NCI-H82 treated with DMSO at 0.1 percent for 48 hours (cell line): ENCODE measurements at regions not wholly inside any gene's neighbourhood (a gene's known extent, or its start where the extent isn't known, plus 50 kb on each side); places are given as distances from the start of the nearest gene placed in this dataset.

ENCODE experiments used
- DNase-seq: peaks from one replicate; lab custom pipeline; 2025; ENCODE audit not compliant: unreplicated experiment; lab: John Stamatoyannopoulos, UW

DNA sequence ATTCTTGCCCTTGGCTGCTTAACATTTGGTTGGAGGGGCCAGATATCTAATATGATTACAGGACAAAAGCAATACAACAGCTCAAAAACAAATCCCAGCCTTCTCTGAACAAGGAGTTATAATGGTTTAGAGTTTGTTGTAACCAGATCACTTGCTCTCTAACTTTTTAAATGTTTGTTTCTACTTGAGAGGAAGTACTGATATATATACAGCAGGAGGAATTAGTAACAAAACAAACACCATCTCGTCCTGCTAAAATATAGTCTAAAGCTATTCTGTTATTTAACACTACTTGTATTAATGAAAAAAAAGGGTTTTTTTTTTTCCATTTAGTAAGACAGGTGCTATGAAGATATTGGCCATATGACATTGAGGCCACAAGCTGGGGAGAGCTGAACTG is 60.9 kb upstream of the TMEM17 start:
- no peak for DNase-seq

GRCh38 chr2:62565309-62565908 is 59.4 kb upstream of the TMEM17 start:
- DNase-seq: no peak

DNA sequence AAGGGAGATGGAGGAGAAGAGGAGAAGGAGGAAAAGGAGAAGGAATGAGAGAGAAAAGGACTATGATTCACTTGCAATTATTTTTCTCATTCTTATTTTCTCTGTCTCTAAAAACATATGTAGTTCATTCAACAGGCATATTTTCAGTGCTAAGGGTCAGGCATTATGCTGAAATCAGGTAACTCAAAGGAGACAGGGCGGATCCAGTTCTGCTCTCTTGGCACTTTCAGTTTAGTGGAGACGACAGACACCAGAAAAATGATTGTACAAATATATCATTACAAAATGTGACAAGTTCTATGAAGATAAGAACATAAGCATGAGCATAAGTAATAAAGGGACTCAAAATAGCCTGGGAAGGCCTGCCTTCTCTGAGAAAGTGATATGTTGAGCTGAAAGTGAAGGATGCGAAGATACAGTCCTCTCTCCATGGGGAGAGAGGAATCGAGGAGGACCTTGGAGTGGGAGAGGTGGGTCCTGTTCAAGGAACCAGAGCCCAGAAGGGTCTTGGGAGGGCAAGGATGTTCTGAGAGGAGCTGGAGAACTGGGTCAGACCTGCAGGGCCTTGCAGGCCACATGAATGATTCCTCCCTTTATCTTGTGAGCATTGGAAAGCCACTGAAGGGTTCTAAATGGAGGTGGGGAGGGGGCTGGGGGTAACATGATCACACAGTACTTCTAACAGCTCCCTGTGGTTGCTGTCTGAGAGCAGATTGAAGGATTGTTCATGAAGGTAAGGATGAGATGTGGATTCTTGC is 58.6 kb upstream of the TMEM17 start:
- DNase-seq: no peak

DNA sequence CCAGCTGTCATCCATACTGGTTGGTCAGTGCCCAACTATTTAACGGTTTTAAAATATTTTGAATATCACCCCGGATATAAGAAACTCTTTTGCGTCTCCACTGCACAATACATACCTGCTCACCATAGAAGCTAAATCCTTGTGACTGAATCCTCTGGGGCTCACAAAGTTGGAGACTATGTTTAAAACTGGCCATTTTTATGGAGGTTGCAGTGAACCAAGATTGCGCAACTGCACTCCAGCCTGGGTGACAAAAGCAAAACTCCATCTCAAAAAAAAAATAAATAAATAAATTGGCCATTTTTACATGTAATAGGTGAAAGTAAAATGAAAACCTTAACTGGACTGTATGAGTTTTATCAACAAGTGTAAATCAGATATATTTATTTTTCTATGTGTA is 55.6 kb upstream of the TMEM17 start:
- no peak for DNase-seq

DNA sequence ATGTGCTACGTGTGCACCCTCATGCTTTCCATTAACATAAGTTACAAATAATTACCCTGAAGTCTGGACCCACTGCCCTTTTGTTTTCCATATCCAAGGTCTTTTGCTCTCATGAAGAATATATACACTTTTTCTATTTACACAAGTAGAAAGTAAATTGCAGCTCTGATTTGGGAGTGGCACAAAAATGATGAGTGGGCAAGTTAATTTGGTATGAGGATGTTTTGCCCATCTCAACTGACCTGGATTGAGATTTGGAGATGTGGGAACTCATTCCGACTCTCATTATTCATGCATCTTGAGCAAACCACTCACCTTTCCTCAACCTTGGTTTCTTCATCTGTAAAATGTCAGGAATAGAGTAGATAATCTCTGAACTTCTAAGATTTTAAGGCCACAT is 53.6 kb upstream of the TMEM17 start:
- DNase-seq: no peak

DNA sequence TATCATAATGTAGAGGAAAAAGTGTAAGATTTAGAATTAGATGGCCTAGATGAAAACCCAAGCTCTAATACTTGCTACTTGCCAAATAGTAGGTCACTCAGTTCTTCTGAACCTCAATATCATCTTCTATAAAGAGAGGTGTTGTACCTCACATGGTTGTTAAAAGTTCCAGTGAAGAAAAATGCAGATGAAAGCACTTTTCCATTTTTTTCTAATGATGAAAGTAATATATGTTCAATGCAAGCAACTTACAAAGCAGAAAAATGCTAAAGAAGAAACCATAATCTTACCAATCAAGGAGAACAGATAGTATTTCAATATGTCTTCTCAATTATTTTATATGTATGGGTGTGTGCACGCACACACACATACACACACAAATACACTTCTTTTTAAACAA is 52.7 kb upstream of the TMEM17 start:
- DNase-seq: no peak

DNA sequence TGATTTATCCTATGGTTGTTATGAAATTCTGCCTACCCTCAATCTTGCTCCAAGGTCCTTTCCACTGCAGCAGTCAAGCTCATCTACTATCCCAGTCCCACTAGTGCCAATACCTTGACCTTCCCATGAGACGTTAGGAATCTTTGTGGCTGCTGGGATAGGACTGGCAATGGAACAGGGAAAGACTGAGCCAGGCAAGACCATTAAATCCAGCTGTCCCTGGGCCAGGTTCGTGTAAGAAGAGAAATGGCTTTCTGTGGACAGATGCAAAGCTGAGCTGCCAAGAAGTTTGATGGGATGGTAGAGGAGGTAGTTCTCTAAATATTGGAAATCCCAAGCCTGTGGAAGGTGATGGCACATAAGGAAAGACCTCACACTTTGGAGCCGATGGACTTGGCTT is 50.1 kb upstream of the TMEM17 start:
- no peak for DNase-seq
